ENCODE measurements at regions not wholly inside any gene's neighbourhood (a gene's known extent, or its start where the extent isn't known, plus 50 kb on each side); places are given as distances from the start of the nearest gene placed in this dataset.

- H3K36me3 ChIP-seq (ENCODE audit: control insufficient read depth, insufficient read depth, low read length): no peaks in the 10 kb centered on the region
- WGBS, 2 experiments (ENCODE audit: insufficient coverage in 2 of 2): 52 to 67% methylated on average over 1 to 3 of the region's 5 CpGs
- no peak overlapping the region for H3K4me3 ChIP-seq (ENCODE audit: extremely low read depth, insufficient read depth, low read length, poor library complexity, severe bottlenecking)
- no peaks in the 10 kb centered on the region for H3K9me3 ChIP-seq (ENCODE audit: control insufficient read depth, low read length)
- no peak overlapping the region for H3K27ac ChIP-seq (ENCODE audit: low read depth, low read length, severe bottlenecking)
- peaks cover 7% of the 10 kb centered on the region for H3K4me1 ChIP-seq (ENCODE audit: control insufficient read depth, insufficient read depth, low read length, poor library complexity, severe bottlenecking)
Measured at GRCh38 chrX:38871129-38872029, 70.1 kb downstream of the MID1IP1 start.

GRCh38 chrX:38877366-38877765, 76.1 kb downstream of the MID1IP1 start:
- no CpG with 5 or more reads among the region's 2 CpGs for WGBS, 2 experiments (ENCODE audit: insufficient coverage in 2 of 2)
- H3K27ac ChIP-seq (ENCODE audit: low read depth, low read length, severe bottlenecking): no peak overlapping the region
- H3K4me1 ChIP-seq (ENCODE audit: control insufficient read depth, insufficient read depth, low read length, poor library complexity, severe bottlenecking): no peaks in the 10 kb centered on the region
- H3K9me3 ChIP-seq (ENCODE audit: control insufficient read depth, low read length): no peaks in the 10 kb centered on the region
- H3K36me3 ChIP-seq (ENCODE audit: control insufficient read depth, insufficient read depth, low read length): no peaks in the 10 kb centered on the region
- no peak overlapping the region for H3K4me3 ChIP-seq (ENCODE audit: extremely low read depth, insufficient read depth, low read length, poor library complexity, severe bottlenecking)

- Histone ChIP-seq H3K4me1 (ENCODE audit: control insufficient read depth, insufficient read depth, low read length, poor library complexity, severe bottlenecking) (no peaks in the 10 kb centered on the region), H3K9me3 (ENCODE audit: control insufficient read depth, low read length) (no peaks in the 10 kb centered on the region), H3K4me3 (ENCODE audit: extremely low read depth, insufficient read depth, low read length, poor library complexity, severe bottlenecking) (no peak overlapping the region), H3K27ac (ENCODE audit: low read depth, low read length, severe bottlenecking) (no peak overlapping the region), H3K36me3 (ENCODE audit: control insufficient read depth, insufficient read depth, low read length) (no peaks in the 10 kb centered on the region)
- WGBS, 2 experiments (ENCODE audit: insufficient coverage in 2 of 2): 100% methylated on average over 1 of the region's 4 CpGs; no CpG with 5 or more reads in 1 of the 2 experiments
Measured at GRCh38 chrX:38878641-38879340, 77.5 kb downstream of the MID1IP1 start.

GRCh38 chrX:38879631-38880220, 78.5 kb downstream of the MID1IP1 start:
- no peaks in the 10 kb centered on the region for H3K4me1 ChIP-seq (ENCODE audit: control insufficient read depth, insufficient read depth, low read length, poor library complexity, severe bottlenecking)

GRCh38 chrX:38880296-38880854, 79.1 kb downstream of the MID1IP1 start:
- Histone ChIP-seq H3K36me3 (ENCODE audit: control insufficient read depth, insufficient read depth, low read length) (no peaks in the 10 kb centered on the region), H3K9me3 (ENCODE audit: control insufficient read depth, low read length) (no peaks in the 10 kb centered on the region), H3K4me1 (ENCODE audit: control insufficient read depth, insufficient read depth, low read length, poor library complexity, severe bottlenecking) (no peaks in the 10 kb centered on the region), H3K4me3 (ENCODE audit: extremely low read depth, insufficient read depth, low read length, poor library complexity, severe bottlenecking) (no peak overlapping the region), H3K27ac (ENCODE audit: low read depth, low read length, severe bottlenecking) (no peak overlapping the region)
- WGBS, 2 experiments (ENCODE audit: insufficient coverage in 2 of 2): no CpG with 5 or more reads among the region's 3 CpGs

More at GRCh38 chrX:38879631-38880220, 78.5 kb downstream of the MID1IP1 start:
- Histone ChIP-seq H3K4me3 (ENCODE audit: extremely low read depth, insufficient read depth, low read length, poor library complexity, severe bottlenecking) (no peak overlapping the region), H3K9me3 (ENCODE audit: control insufficient read depth, low read length) (no peaks in the 10 kb centered on the region), H3K27ac (ENCODE audit: low read depth, low read length, severe bottlenecking) (no peak overlapping the region), H3K36me3 (ENCODE audit: control insufficient read depth, insufficient read depth, low read length) (no peaks in the 10 kb centered on the region)
- 80% methylated on average over 3 of the region's 4 CpGs; no CpG with 5 or more reads in 1 of the 2 experiments for WGBS, 2 experiments (ENCODE audit: insufficient coverage in 2 of 2)

GRCh38 chrX:38881066-38881465, 79.8 kb downstream of the MID1IP1 start:
- H3K9me3 ChIP-seq (ENCODE audit: control insufficient read depth, low read length): no peaks in the 10 kb centered on the region
- H3K4me3 ChIP-seq (ENCODE audit: extremely low read depth, insufficient read depth, low read length, poor library complexity, severe bottlenecking): no peak overlapping the region
- 67% methylated on average over 1 of the region's 2 CpGs; no CpG with 5 or more reads in 1 of the 2 experiments for WGBS, 2 experiments (ENCODE audit: insufficient coverage in 2 of 2)
- H3K36me3 ChIP-seq (ENCODE audit: control insufficient read depth, insufficient read depth, low read length): no peaks in the 10 kb centered on the region
- H3K4me1 ChIP-seq (ENCODE audit: control insufficient read depth, insufficient read depth, low read length, poor library complexity, severe bottlenecking): no peaks in the 10 kb centered on the region
- no peak overlapping the region for H3K27ac ChIP-seq (ENCODE audit: low read depth, low read length, severe bottlenecking)

- no peak overlapping the region for H3K27ac ChIP-seq (ENCODE audit: low read depth, low read length, severe bottlenecking)
- H3K9me3 ChIP-seq (ENCODE audit: control insufficient read depth, low read length): no peaks in the 10 kb centered on the region
- 96% methylated on average over 3 of the region's 4 CpGs; no CpG with 5 or more reads in 1 of the 2 experiments for WGBS, 2 experiments (ENCODE audit: insufficient coverage in 2 of 2)
- H3K4me1 ChIP-seq (ENCODE audit: control insufficient read depth, insufficient read depth, low read length, poor library complexity, severe bottlenecking): no peaks in the 10 kb centered on the region
- no peaks in the 10 kb centered on the region for H3K36me3 ChIP-seq (ENCODE audit: control insufficient read depth, insufficient read depth, low read length)
- no peak overlapping the region for H3K4me3 ChIP-seq (ENCODE audit: extremely low read depth, insufficient read depth, low read length, poor library complexity, severe bottlenecking)
Measured at GRCh38 chrX:38881727-38882126, 80.5 kb downstream of the MID1IP1 start.

GRCh38 chrX:38882894-38883626, 81.8 kb downstream of the MID1IP1 start:
- Histone ChIP-seq H3K27ac (ENCODE audit: low read depth, low read length, severe bottlenecking) (no peak overlapping the region), H3K36me3 (ENCODE audit: control insufficient read depth, insufficient read depth, low read length) (no peaks in the 10 kb centered on the region), H3K9me3 (ENCODE audit: control insufficient read depth, low read length) (no peaks in the 10 kb centered on the region), H3K4me3 (ENCODE audit: extremely low read depth, insufficient read depth, low read length, poor library complexity, severe bottlenecking) (no peak overlapping the region), H3K4me1 (ENCODE audit: control insufficient read depth, insufficient read depth, low read length, poor library complexity, severe bottlenecking) (no peaks in the 10 kb centered on the region)
- 100% methylated on average over 1 of the region's 4 CpGs; no CpG with 5 or more reads in 1 of the 2 experiments for WGBS, 2 experiments (ENCODE audit: insufficient coverage in 2 of 2)

- Histone ChIP-seq H3K36me3 (ENCODE audit: control insufficient read depth, insufficient read depth, low read length) (no peaks in the 10 kb centered on the region), H3K9me3 (ENCODE audit: control insufficient read depth, low read length) (no peaks in the 10 kb centered on the region), H3K4me1 (ENCODE audit: control insufficient read depth, insufficient read depth, low read length, poor library complexity, severe bottlenecking) (no peaks in the 10 kb centered on the region), H3K4me3 (ENCODE audit: extremely low read depth, insufficient read depth, low read length, poor library complexity, severe bottlenecking) (no peak overlapping the region), H3K27ac (ENCODE audit: low read depth, low read length, severe bottlenecking) (no peak overlapping the region)
- no CpG with 5 or more reads among the region's 1 CpG for WGBS, 2 experiments (ENCODE audit: insufficient coverage in 2 of 2)
Measured at GRCh38 chrX:38886112-38886511, 84.9 kb downstream of the MID1IP1 start.

- Histone ChIP-seq H3K4me1 (ENCODE audit: control insufficient read depth, insufficient read depth, low read length, poor library complexity, severe bottlenecking) (peaks cover 2% of the 10 kb centered on the region), H3K27ac (ENCODE audit: low read depth, low read length, severe bottlenecking) (no peak overlapping the region), H3K4me3 (ENCODE audit: extremely low read depth, insufficient read depth, low read length, poor library complexity, severe bottlenecking) (no peak overlapping the region), H3K9me3 (ENCODE audit: control insufficient read depth, low read length) (no peaks in the 10 kb centered on the region), H3K36me3 (ENCODE audit: control insufficient read depth, insufficient read depth, low read length) (no peaks in the 10 kb centered on the region)
- no CpG with 5 or more reads among the region's 2 CpGs for WGBS, 2 experiments (ENCODE audit: insufficient coverage in 2 of 2)
Measured at GRCh38 chrX:38887222-38887621, 86.0 kb downstream of the MID1IP1 start.

All from mesodermal cell (in vitro differentiated cells).